CD14-positive monocyte (primary cell): ENCODE measurements at regions not wholly inside any gene's neighbourhood (a gene's known extent, or its start where the extent isn't known, plus 50 kb on each side); places are given as distances from the start of the nearest gene placed in this dataset.

Experiments
- DNase-seq, 3 donors: peaks; one replicate each; pipeline ENCODE4 v3.0.0-alpha.2; 2011 to 2022
- H2AFZ ChIP-seq: 2 replicates; pipeline ENCODE4 v1.6.0; 2012; ENCODE audit warnings: mild to moderate bottlenecking, low read depth, low read length, inconsistent platforms; ENCODE audit not compliant: insufficient read depth, poor library complexity, severe bottlenecking
- H3K27ac ChIP-seq, 2 donors: 1 replicate in 1 of 2; 2 replicates in 1 of 2; pipeline ENCODE4 v1.5.1; 2012 to 2013; ENCODE audit warnings: low read length in 2 of 2, control low read depth in 1 of 2, inconsistent platforms in 1 of 2, low read depth in 1 of 2, mild to moderate bottlenecking in 1 of 2
- H3K27me3 ChIP-seq, 2 donors: one replicate each; pipeline versions ENCODE4 v1.6.0 to v1.6.1; 2011 to 2013; ENCODE audit warnings: low read length in 2 of 2; ENCODE audit not compliant: control insufficient read depth in 2 of 2, insufficient read depth in 2 of 2
- H3K36me3 ChIP-seq, 2 donors: replicated peaks in 1 of 2; 1 replicate in 1 of 2; 2 replicates in 1 of 2; pipeline versions ENCODE4 v1.5.1 to v1.6.1; 2012 to 2013; ENCODE audit warnings: low read length in 2 of 2, control low read depth in 1 of 2, inconsistent platforms in 1 of 2, mild to moderate bottlenecking in 1 of 2; ENCODE audit not compliant: insufficient read depth in 2 of 2, control insufficient read depth in 1 of 2
- H3K4me1 ChIP-seq, 2 donors: 1 replicate in 1 of 2; 2 replicates in 1 of 2; pipeline versions ENCODE4 v1.5.1 to v1.6.1; 2012 to 2013; ENCODE audit warnings: low read length in 2 of 2, control low read depth in 1 of 2, inconsistent platforms in 1 of 2, mild to moderate bottlenecking in 1 of 2, moderate library complexity in 1 of 2; ENCODE audit not compliant: insufficient read depth in 2 of 2, control insufficient read depth in 1 of 2
- H3K4me2 ChIP-seq: replicated peaks from 2 replicates; pipeline ENCODE3; 2012; ENCODE audit warnings: low read length, moderate library complexity, mild to moderate bottlenecking; ENCODE audit not compliant: poor library complexity, severe bottlenecking; ENCODE audit errors: extremely low read depth
- H3K4me3 ChIP-seq, 3 experiments: fragments of 200-600 bp in 1 of 3; sonication (generic) in 1 of 3; replicated peaks in 1 of 3; 1 replicate in 2 of 3; 2 replicates in 1 of 3; pipeline ENCODE4 v1.5.1; 2011 to 2013; ENCODE audit warnings: low read length in 3 of 3, mild to moderate bottlenecking in 3 of 3, control low read depth in 2 of 3, low read depth in 2 of 3, inconsistent platforms in 1 of 3, moderate library complexity in 1 of 3
- H3K79me2 ChIP-seq: 2 replicates; pipeline ENCODE4 v1.6.0; 2012; ENCODE audit warnings: mild to moderate bottlenecking, control low read depth, inconsistent platforms, low read length, moderate library complexity; ENCODE audit not compliant: insufficient read depth
- H3K9ac ChIP-seq: 2 replicates; pipeline ENCODE4 v1.6.0; 2017; ENCODE audit warnings: low read length, mild to moderate bottlenecking; ENCODE audit not compliant: insufficient read depth, poor library complexity, severe bottlenecking
- H3K9me3 ChIP-seq, 2 donors: replicated peaks in 1 of 2; 1 replicate in 1 of 2; 2 replicates in 1 of 2; pipeline versions ENCODE4 v1.5.1 to v1.6.1; 2012 to 2013; ENCODE audit warnings: low read length in 2 of 2, control low read depth in 1 of 2; ENCODE audit not compliant: control insufficient read depth in 1 of 2, insufficient read depth in 1 of 2
- H4K20me1 ChIP-seq: 2 replicates; pipeline ENCODE4 v1.6.0; 2012; ENCODE audit warnings: mild to moderate bottlenecking, low read length, control low read depth, moderate library complexity; ENCODE audit not compliant: insufficient read depth
- H3K27ac Mint-ChIP-seq, 7 donors: one replicate each; pipeline ENCODE4 v1.8.0; 2020; ENCODE audit warnings: mild to moderate bottlenecking in 7 of 7, mixed read lengths in 7 of 7, moderate library complexity in 6 of 7, inconsistent platforms in 2 of 7
- H3K27me3 Mint-ChIP-seq, 3 donors: one replicate each; pipeline ENCODE4 v1.8.0; 2021 to 2022; ENCODE audit warnings: low read depth in 3 of 3, mild to moderate bottlenecking in 3 of 3, mixed read lengths in 3 of 3, moderate library complexity in 3 of 3, inconsistent platforms in 1 of 3
- H3K36me3 Mint-ChIP-seq, 2 donors: one replicate each; pipeline ENCODE4 v1.8.0; 2020; ENCODE audit warnings: mixed read lengths in 2 of 2, inconsistent platforms in 1 of 2, mild to moderate bottlenecking in 1 of 2
- H3K4me1 Mint-ChIP-seq: one replicate; pipeline ENCODE4 v1.8.0; 2020; ENCODE audit warnings: mild to moderate bottlenecking, mixed read lengths
- H3K4me3 Mint-ChIP-seq, 2 donors: one replicate each; pipeline ENCODE4 v1.8.0; 2020; ENCODE audit warnings: mild to moderate bottlenecking in 2 of 2, mixed read lengths in 2 of 2, moderate library complexity in 1 of 2
- H3K9me3 Mint-ChIP-seq, 7 donors: one replicate each; pipeline ENCODE4 v1.8.0; 2020 to 2022; ENCODE audit warnings: mixed read lengths in 7 of 7, mild to moderate bottlenecking in 6 of 7, moderate library complexity in 6 of 7, inconsistent platforms in 2 of 7
- WGBS: methylation state at CpG from one replicate; pipeline ENCODE4 v1.1.5; 2013; ENCODE audit warnings: missing lambda C conversion rate; ENCODE audit not compliant: insufficient coverage; 5-methylcytosine and 5-hydroxymethylcytosine counted together
- intact Hi-C, 2 donors: fragments of 100-400 bp; cut with micrococcal nuclease; formaldehyde crosslinking; loops; one replicate each; pipeline versions ENCODE4 v1.15.0 to v1.15.1; 2023
- TF ChIP-seq, protein P1 (sequence below): fragments of 200-600 bp; IDR thresholded peaks from one replicate; pipeline ENCODE4 v1.8.0; 2022; ENCODE audit warnings: antibody characterized with exemption, mild to moderate bottlenecking

- Mint-ChIP-seq H3K4me3 (no peak overlapping the region), H3K9me3 (peaks cover 0 to 6% (median 2%) of the 10 kb centered on the region in 7 donors), H3K27me3 (no peaks in the 10 kb centered on the region), H3K36me3 (no peaks in the 10 kb centered on the region), H3K27ac (no peak overlapping the region), H3K4me1 (no peaks in the 10 kb centered on the region)
- Histone ChIP-seq H3K9ac (no peak overlapping the region), H3K36me3 (no peaks in the 10 kb centered on the region), H3K27ac (no peak overlapping the region), H3K79me2 (no peaks in the 10 kb centered on the region), H3K27me3 (no peaks in the 10 kb centered on the region), H4K20me1 (no peaks in the 10 kb centered on the region), H3K4me1 (no peaks in the 10 kb centered on the region), H3K9me3 (no peaks in the 10 kb centered on the region), H2AFZ (no peak overlapping the region), H3K4me2 (no peak overlapping the region), H3K4me3 (no peak overlapping the region)
- no peak for DNase-seq
- TF ChIP-seq, protein P1, sequence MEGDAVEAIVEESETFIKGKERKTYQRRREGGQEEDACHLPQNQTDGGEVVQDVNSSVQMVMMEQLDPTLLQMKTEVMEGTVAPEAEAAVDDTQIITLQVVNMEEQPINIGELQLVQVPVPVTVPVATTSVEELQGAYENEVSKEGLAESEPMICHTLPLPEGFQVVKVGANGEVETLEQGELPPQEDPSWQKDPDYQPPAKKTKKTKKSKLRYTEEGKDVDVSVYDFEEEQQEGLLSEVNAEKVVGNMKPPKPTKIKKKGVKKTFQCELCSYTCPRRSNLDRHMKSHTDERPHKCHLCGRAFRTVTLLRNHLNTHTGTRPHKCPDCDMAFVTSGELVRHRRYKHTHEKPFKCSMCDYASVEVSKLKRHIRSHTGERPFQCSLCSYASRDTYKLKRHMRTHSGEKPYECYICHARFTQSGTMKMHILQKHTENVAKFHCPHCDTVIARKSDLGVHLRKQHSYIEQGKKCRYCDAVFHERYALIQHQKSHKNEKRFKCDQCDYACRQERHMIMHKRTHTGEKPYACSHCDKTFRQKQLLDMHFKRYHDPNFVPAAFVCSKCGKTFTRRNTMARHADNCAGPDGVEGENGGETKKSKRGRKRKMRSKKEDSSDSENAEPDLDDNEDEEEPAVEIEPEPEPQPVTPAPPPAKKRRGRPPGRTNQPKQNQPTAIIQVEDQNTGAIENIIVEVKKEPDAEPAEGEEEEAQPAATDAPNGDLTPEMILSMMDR: no peak
- WGBS: 45% methylated on average over 2 of the region's 3 CpGs
- intact Hi-C loops: no loop called here
Measured at GRCh38 chr3:99324636-99325203, 313.7 kb upstream of the COL8A1 start.

- H3K27me3 Mint-ChIP-seq: no peaks in the 10 kb centered on the region
- Histone ChIP-seq H3K27me3 (no peaks in the 10 kb centered on the region), H3K36me3 (no peaks in the 10 kb centered on the region), H3K9ac (no peak overlapping the region), H3K4me3 (no peak overlapping the region), H3K4me2 (no peak overlapping the region), H2AFZ (no peak overlapping the region), H3K9me3 (no peaks in the 10 kb centered on the region), H3K27ac (no peak overlapping the region), H3K4me1 (no peaks in the 10 kb centered on the region), H4K20me1 (no peaks in the 10 kb centered on the region), H3K79me2 (no peaks in the 10 kb centered on the region)
- H3K9me3 Mint-ChIP-seq: peaks cover 0 to 8% (median 3%) of the 10 kb centered on the region in 7 donors
- no peak overlapping the region for H3K27ac Mint-ChIP-seq
- no peaks in the 10 kb centered on the region for H3K4me1 Mint-ChIP-seq
- TF ChIP-seq, protein P1: no peak
- WGBS: no CpG with 5 or more reads among the region's 1 CpG
- H3K4me3 Mint-ChIP-seq: no peak overlapping the region
- intact Hi-C loops: no loop called here
- DNase-seq: no peak
- no peaks in the 10 kb centered on the region for H3K36me3 Mint-ChIP-seq
Measured at GRCh38 chr3:99323940-99324339, 314.5 kb upstream of the COL8A1 start.
